HG03469 (cell line): ENCODE measurements at regions not wholly inside any gene's neighbourhood (a gene's known extent, or its start where the extent isn't known, plus 50 kb on each side); places are given as distances from the start of the nearest gene placed in this dataset.

Experiments used
- ATAC-seq: cut with Tn5 transposase; IDR thresholded peaks from one replicate; pipeline ENCODE4 v1.9.1; 2021; ENCODE audit warnings: mild to moderate bottlenecking, moderate library complexity, moderate number of reproducible peaks; ENCODE audit not compliant: unreplicated experiment

DNA sequence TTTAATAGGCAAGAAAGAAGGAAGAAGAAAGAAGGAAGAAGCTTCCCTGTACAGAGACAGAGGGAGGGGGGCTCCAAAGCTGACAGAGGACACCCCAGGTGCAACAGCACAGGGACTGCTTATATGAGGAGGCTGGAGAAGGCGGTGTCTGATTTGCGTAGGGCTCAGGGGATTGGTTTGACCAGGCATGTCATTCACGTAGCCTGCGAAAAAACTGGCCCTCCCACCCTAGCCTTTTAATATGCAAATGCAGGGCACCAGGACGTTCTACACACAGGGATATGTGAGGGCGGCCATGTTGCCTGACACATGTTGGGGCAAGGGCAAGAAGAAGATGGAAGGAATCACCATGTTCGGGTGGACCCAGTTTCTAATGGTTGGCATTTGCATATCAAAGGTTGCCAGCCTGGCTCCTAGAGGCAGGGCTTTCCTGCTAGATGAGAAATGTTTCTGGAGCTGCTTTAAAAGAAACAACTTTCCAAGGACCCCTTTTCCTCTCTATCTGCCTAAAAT is 305.4 kb upstream of the CDYL start:
- no peak for ATAC-seq

DNA sequence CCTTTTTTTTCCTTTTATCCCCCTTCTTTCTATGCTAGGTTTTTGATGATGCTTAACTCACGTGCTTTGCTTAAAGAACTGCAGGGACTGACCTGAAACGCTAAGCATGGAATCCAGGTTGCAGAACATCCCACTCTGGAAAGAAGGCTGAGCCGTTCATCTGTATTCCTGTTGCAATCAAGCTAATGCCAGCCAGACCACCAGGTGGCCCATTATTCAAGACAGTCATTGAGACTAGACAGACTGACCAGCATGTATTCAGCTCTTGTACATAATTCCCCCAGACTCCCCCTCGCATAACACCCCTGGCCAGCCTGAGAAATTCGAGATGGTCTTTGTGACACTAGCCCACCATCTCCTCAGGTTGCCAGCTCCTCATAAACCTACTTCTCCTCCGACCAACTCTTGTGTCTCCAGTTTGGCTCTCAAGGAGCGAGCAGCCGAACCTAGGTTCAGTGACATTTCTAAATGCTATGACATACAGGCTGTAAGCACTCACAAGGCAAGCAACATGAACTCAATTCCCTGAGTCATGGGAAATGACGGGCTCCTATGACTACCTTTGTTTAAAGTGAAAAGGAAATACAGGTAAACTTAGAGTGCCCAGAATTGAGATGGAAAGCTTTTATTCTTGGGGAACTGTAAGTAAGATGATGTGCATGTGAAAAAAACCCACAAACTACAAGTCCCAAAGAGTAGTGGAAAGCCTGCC is 309.3 kb upstream of the CDYL start:
- ATAC-seq, result no peak

DNA sequence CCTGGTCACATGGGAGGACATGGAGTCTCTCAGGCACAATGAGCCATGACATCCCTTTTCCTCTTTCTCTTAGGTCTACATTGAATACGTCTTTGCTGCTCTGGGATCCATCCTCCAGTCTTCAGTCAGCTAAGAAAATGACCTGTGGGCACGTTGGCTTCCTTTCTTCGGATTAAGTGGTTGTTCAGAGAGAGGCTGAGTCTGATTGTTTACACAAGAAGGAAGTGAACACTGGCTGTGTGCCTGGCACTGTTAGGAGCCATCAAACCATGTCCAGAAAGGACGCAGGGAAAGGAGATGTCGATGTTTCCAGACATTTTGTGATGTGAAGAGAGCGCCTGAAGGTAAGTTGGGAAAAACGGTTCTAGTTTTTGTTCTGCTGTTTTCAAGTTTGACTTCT is 309.9 kb upstream of the CDYL start:
- ATAC-seq, result no peak

DNA sequence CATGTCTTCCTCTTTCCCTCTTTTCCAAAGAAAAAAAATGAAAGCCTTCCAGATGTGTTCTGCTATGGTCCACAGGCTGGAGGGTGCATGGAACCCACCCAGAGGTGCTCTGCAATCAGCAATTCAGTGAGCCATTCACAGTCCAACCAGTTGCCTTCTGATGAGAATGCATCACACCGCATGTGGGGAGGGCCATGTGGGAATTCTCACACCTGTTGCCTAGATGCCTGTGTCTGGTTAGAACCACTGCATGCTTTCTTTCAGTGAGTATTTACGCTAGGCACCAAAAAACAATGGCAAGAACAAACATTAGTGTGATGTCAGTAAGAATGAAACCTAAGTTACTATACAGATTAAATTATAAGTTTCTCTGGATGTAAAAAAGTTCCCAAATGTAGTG is 311.6 kb upstream of the CDYL start:
- no peak for ATAC-seq

DNA sequence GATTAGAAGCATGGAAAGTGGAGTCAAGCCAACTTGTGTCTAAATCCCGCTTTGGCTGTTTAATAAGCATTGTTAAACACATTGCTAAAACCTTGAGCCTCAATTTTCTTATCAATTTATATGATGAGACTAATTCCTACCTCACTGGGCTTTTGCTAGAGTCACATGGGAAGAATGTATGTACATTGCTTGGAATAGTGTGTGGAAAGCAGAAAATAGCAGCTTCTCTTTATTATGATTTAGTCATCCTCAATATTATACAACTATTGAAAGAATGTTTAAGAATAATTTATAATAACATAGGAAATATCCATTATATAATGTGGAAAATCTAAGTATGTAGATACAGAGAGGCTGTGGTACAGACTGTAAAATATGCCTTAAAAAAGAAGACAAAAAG is 313.0 kb upstream of the CDYL start:
- no peak for ATAC-seq

DNA sequence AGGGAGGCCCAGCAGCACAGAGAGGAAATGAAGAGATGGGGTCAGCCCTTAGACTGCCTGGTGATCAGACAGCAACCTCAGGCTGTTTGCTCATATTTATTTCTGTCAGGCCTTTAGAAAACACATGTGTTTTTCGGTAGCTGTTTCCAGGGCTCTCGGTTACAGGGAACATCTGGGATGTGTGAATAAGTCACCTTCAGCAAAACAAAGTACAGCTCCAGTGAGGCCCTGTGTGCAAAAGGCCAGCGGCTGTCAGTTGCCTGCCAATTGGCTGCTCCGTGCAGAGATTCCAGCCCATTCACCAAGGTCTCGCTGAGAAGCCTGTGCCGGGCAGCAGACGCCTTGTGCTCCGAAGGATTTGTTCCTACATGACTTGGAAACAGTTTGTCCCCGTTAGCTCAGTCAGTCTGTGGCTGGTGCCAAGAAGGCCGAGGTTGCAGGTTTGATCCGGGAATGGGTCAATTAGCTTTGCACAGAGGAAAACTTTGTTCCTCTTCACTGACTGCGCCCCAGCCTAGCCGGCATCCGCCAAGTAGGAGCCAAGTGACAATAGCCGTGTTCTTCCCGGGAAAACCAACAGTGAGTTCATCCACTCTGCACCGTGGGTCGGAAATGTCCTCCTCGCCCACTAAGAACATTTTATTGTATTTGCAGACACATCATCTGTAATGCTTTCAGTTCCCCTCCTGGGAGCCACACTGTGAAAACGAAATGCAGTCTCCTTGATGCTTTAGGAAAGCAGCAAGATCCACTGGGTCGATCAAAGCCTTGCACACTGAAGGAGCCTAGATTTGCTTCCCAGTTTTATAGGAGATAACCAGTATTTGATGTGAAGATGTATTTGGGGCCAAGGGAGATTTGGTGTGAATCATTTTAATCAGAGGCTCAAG is 315.4 kb upstream of the CDYL start:
- no peak for ATAC-seq

DNA sequence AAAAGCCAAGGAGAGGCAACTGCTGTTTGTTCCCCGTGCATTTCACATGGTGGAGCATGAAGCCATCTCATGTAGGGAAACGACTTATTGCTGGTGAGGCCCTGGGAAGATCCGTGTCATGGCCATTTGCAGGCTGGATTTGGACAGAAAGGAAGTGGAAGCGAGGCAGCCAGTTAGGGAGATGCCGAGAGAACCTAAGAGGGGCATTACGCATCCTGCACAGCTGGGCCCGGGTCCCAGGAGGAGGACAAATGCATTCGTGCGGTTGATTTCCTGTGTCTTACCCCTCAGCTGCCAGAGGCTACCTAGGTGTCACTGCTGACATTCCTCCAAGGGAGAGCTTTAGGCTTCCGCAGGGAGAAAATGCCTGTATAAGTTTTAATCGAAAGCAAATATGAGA is 316.2 kb upstream of the CDYL start:
- ATAC-seq, result no peak

DNA sequence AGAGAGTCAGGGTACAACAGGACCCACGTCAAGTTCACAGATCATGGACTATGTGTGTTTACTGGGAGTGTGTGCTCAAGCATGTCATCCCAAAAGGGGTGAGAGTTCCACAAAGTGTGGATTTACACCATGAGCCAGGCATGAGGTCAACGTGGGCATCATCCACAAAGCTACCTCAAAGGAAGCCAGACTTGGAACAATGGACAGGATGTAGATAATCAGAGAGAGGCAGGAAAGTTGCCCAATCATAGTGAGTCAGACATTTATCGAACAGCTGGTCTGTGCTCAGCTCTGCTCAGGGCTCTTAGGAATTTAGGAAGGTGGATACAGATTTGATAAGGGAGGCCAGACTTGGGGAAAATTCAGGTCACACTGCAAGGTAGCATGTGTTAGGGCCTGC is 317.2 kb upstream of the CDYL start:
- no peak for ATAC-seq

DNA sequence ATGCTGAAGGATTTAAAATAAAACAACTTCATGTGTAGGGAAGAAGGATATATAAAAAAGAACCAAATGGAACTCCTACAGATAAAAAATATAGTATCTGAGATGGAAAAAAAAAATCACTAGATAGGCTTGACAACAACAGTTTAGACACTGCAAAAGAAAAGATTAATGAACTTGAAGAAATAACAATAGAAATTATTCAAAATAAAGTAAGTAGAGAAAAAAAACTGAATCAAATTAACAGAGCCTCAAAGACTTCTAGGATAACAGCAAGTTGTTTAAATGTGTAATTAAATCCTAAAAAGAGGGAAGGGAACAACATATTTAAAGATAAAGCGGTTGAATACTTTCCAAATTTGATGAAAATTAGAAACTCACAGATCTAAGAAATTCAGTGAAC is 316.3 kb upstream of the ECI2 start:
- no peak for ATAC-seq

DNA sequence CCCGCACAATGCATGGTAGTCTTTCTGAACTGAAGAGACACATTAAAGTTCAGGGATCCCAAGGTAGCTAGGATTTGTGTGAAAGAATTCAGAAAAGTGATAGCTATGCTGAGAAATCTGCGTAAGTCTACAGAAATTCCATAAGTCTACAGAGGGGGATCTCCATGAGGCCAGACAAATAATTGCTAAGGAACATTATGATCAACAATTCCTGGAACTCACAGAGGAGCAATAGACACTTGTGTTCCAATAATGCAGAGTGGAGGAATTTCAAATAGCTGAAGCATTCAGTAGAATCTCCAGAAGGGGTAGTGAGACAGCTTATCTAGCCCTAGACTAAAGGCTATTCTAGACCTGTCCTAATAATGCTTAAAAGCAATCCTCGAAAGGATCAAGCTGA is 315.7 kb upstream of the ECI2 start:
- ATAC-seq, result no peak

DNA sequence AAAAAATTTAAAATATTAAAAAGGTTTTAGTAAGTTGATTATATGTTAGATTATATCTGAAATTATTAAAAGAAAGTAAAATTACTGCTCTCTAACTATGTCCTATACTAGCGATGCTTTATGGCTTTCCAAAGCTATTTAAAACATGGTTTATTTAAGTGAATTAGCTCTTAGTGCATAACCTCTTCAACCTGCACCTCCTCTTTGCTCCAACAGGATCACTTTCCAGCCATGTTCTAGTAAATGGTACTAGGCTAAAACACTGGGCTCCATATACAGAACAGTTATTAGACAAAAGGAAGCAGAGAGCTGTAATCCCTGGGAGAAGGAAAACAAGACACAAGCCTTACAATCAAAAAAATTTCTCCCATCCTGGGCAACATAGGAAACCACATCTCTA is 314.9 kb upstream of the ECI2 start:
- ATAC-seq, result no peak

DNA sequence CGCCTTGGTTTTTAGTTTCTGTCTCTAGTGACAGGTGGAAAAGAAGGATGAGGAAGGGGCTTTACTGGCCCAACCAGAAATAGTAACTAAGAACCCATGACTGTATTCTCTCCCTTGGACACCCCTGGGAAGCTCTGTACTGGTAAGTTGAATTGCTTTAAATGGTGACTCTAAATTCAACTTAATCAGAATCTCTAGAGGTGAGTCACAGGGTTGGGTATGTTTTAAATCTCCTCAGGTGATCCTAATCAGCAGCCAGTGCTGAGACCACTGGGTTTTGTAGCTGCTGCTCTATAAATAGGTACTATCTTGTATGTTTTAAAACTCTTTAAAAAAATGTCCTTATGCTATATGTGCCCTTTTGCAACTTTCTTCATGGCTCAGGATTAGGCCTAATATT is 314.0 kb upstream of the ECI2 start:
- no peak for ATAC-seq

DNA sequence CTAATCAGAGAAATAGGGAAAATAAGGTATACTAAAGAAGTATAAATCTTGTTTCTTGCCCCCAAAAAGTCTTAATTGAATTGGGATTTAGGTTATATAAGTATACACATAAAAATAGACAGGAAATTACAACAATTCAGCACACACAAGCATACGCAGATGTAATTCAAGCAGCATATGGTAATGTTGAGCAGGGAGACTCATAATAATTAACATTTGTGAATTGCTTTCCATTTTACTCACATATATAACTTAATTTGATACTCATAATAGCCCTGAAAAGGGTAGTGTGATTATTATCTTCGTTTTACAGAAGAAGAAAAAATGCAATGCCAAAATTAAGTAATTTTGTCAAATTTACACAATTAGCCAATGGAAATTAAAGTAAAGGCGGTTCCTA is 313.5 kb upstream of the ECI2 start:
- ATAC-seq, result no peak

DNA sequence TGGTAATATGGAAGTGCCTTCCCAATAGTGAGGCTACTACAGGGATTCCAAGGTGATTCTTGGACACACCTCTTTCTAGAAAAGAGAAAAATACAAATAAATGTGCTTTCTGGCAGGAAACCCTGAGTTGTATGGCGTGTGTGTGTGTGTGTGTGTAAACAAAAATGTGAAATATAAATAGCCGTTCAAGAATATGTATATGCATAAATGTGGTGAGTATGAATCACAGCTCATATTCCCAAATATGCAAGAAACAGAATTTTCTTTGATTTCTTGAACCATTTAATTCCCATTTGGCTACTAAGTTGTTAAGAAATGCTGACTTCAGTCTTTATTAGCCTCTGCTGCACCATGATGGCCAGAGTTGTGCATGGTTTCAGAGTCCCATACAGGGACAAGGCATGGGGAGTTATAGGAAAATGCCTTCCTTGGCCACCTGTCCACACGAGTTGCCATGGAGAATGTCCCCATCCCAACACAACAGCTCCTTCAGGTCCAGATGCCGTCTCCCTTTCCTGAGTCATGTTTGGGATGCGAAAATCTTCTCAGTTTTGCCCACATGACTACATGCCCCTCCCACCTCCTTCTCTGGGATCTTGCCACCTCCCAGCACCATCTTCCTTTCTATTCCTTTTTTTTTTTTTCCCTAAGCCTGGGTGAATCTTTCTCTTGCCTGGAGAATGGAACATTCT is 312.4 kb upstream of the ECI2 start:
- no peak for ATAC-seq

DNA sequence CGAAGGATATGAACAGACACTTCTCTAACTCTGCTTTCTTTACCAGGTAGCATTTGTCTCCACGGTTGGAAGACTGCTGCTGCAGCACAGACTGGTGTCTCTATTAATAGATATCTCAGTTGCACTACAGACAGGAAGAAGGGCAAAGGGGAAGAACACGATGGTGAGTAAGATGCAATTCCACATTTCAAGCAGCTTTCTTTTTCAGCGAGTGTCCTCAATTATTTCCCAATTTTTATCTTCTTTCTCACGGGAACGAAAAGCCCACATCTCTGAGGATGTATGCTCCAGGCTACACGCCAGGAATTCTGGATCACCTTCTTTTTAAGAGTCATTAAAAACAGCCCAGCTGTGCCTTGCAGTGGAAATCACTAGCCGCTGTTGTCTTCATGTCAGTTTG is 311.6 kb upstream of the ECI2 start:
- ATAC-seq, result no peak

DNA sequence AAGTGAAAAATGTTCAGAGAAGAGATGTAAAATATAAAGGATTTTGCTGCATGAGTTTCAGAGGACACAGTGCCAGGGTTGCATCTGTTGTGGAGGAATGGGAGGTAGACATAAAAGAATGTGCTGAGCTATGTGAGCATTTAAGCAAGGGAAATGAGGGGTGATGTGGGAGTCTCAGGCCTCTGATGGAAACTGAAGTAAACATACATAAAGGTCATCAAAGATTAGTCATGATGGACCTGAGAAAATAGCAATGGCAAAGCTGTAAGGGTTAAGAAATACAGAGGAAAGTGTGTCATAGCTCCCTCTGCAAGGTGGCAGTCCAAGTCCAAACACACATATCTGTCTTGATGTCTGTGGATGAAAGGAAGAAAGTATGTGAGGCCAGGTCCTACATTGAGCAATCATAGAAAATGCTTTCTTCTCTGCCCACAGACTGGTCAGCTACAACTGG is 306.6 kb upstream of the ECI2 start:
- ATAC-seq, result no peak

DNA sequence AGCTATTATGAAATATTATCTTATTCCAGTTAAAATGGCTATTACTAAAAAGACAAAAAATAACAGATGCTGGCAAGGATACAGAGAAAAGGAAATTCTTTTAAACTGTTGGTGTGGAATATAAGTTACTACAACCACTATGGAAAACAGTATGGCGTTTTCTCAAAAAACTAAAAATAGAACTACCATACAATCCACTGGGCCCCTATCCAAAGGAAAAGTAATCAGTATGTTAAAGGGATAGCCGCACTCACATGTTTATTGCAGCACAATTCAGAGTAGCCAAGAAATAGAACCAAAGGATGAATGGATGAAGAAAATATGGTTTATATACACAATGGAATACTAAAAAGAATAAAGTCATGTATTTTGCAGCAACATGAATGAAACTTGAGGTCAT is 303.8 kb upstream of the ECI2 start:
- no peak for ATAC-seq

DNA sequence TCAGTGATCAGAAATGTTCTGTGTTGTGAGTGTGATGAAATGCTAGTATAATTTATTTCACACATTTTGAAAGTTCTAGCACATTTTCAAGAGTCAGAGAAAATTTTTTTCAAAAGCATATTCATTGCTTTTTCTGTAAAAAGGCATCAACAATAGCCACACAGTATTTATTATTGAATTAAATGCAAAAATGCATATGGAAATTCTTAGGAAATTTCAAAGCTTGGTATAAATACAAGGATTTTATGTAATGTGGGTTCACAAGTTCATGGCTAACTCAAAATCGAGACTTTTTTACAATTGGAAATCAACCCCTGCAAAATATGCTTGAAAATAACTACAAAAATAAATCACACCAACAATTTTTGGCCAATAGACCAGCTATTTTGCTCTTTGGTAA is 302.0 kb upstream of the ECI2 start:
- ATAC-seq, result no peak

DNA sequence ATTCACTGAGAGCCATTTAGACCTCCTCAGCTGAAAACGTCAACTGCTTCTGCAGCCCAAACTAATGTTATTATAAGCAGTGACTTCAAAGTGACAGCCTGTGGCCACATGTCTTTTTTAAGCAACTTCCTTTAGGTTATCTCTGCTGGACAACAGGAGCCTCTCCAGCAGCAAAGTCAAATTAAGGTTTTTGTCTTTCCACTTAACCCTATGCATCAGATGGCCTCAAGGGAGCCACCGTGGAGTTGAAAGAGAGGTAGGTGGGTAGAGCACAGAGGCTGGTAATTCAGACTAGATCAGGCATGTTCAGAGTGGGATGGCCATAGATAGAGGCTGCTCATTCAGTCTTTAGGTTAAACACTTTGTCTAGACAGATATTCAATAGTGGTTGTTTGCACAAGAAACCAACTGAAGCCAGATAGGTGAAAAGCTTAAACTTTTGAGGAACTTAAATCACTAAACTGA is 300.6 kb upstream of the ECI2 start:
- no peak for ATAC-seq

DNA sequence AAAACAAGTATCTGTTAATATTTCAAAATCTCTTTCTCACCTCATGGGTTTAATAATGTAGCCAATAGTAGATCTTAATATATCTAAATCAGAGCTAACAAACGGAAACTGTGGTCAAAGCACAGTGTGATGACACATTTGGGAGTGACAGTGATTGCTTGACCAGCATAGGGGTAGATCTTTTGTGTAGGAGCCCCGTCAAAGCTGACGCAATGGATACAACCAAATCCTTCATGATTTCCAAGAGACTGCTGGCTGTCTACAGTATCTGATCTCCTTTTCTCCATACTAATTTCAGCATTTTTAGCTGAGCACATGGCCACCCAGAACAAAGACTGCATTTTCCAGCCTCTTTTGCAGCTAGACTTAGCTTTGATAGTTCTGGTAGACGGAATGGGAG is 299.3 kb upstream of the ECI2 start:
- ATAC-seq, result no peak

DNA sequence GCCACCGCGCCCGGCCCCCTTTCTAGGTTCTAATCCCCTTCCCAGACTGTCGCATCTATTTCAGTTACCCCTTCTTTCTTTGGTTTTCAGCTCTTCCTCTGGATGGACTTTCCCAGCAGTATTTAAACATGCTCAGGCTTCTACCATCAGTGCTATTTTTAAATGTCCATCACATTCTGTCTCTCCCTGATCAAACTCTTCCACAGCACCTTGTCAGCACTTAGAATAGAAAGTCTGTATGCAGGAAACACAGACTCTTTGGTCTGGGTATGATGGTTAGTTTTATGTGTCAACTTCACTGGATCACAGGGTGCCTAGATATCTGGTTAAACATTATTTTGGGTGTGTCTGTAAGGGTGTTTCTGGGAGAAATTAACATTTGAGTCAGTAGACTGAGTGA is 297.8 kb upstream of the ECI2 start:
- ATAC-seq, result no peak
